ENCODE measurements at regions not wholly inside any gene's neighbourhood (a gene's known extent, or its start where the extent isn't known, plus 50 kb on each side); places are given as distances from the start of the nearest gene placed in this dataset.
A peak's percentile ranks its signal among the peaks of the same experiment; 100 is the strongest.
"Not testable (repeated sequence)": the region's sequence is repeated elsewhere in the genome, so short reads cannot be mapped to it uniquely, and the experiment has no call there.

DNA sequence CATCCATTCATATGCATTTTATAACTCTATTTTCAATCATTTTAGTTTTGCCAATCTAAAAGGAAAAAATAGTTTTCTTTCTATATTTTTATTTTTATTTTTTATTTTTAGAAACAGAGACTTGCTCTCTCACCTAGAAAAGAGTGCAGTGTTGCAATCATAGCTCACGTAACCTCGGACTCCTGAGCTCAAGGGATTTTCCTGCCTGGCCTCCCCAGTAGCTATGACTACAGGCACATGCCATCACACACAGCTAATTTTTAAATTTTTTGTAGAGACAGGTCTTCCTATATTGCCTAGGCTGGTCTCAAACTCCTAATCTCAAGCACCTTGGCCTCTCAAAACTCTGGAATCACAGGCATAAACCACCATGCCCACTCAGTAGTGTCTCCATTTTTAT is 125.5 kb upstream of the XIRP2 start:
- no peak for TF ChIP-seq TAF1 (IDR thresholded peaks at IDR 0.05; ENCODE audit: low read depth, low read length)
- TF ChIP-seq POU2F2 (IDR thresholded peaks at IDR 0.05; ENCODE audit: low read depth, low read length), result no peak
- TF ChIP-seq SPI1 (IDR thresholded peaks at IDR 0.05; ENCODE audit: low read depth, low read length), result no peak
- no peak for TF ChIP-seq POLR2A (IDR thresholded peaks at IDR 0.05; ENCODE audit: low read depth, low read length)
- TF ChIP-seq PAX5 (IDR thresholded peaks at IDR 0.05; ENCODE audit: insufficient read depth, low read length, severe bottlenecking), result no peak
- TF ChIP-seq POLR2AphosphoS5 (IDR thresholded peaks at IDR 0.05; ENCODE audit: low read depth, low read length), result no peak
- FAIRE-seq, result no peak

DNA sequence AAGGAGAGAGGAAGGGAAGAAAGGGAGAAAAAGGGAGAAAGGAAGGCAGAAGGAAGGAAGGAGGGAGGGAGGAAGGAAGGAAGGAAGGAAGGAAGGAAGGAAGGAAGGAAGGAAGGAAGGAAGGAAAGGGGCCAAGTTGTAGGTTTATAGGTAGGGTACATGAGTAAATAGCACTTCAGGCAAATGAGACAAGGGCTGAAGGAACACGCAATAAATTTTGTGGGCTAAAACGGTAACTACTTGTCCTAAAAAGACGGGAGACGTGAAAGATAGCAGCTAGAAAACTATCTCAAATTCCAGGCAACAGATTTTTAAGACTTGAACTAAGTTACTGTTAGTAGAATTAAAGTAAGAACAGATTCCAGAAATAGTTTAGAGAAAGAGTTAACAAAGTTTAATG is 129.3 kb upstream of the XIRP2 start:
- FAIRE-seq (no peak), DNase-seq (ENCODE audit: insufficient read length, low spot score) (no peak)
- TF ChIP-seq POU2F2 (IDR thresholded peaks at IDR 0.05; ENCODE audit: low read depth, low read length) (no peak), POLR2A (IDR thresholded peaks at IDR 0.05; ENCODE audit: low read depth, low read length) (no peak), SPI1 (IDR thresholded peaks at IDR 0.05; ENCODE audit: low read depth, low read length) (no peak), PAX5 (IDR thresholded peaks at IDR 0.05; ENCODE audit: insufficient read depth, low read length, severe bottlenecking) (no peak), POLR2AphosphoS5 (IDR thresholded peaks at IDR 0.05; ENCODE audit: low read depth, low read length) (no peak), TAF1 (IDR thresholded peaks at IDR 0.05; ENCODE audit: low read depth, low read length) (no peak)

More for the DNA sequence above, 125.5 kb upstream of the XIRP2 start:
- DNase-seq (ENCODE audit: insufficient read length, low spot score), result no peak

DNA sequence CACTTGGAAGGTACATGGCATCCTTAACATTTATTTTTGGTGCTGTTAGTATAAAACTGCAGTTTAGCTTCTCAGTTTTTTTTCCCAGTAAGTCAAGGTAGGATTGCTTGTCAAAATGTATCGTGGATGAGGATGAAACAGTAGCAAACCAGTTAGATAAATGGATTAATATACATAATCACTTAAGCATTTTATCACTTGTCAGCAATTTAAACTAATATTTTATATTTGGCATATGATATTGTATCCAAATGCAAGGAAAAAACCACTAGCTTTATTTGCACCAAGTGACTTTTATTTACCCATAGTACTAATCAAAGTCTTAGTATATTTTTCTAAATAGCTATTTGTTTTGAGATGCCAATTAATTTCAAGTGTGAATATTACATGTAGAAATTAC is 137.7 kb upstream of the XIRP2 start:
- DNase-seq (ENCODE audit: insufficient read length, low spot score) (no peak), FAIRE-seq (no peak)
- TF ChIP-seq PAX5 (IDR thresholded peaks at IDR 0.05; ENCODE audit: insufficient read depth, low read length, severe bottlenecking) (no peak), POU2F2 (IDR thresholded peaks at IDR 0.05; ENCODE audit: low read depth, low read length) (no peak), TAF1 (IDR thresholded peaks at IDR 0.05; ENCODE audit: low read depth, low read length) (no peak), POLR2AphosphoS5 (IDR thresholded peaks at IDR 0.05; ENCODE audit: low read depth, low read length) (no peak)

DNA sequence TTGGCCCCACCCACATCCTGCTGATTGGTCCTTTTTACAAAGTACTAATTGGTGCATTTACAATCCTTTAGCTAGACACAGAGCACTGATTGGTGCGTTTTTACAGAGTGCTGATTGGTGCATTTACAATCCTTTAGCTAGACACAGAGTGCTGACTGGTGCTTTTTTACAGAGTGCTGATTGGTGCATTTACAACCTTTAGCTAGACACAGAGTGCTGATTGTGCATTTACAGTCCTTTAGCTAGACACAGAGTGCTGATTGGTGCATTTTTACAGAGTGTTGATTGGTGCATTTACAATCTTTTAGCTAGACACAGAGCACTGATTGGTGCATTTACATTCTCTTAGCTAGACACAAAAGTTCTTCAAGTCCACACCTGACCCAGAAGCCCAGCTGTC is 144.2 kb upstream of the XIRP2 start:
- FAIRE-seq, result not testable (repeated sequence)

DNA sequence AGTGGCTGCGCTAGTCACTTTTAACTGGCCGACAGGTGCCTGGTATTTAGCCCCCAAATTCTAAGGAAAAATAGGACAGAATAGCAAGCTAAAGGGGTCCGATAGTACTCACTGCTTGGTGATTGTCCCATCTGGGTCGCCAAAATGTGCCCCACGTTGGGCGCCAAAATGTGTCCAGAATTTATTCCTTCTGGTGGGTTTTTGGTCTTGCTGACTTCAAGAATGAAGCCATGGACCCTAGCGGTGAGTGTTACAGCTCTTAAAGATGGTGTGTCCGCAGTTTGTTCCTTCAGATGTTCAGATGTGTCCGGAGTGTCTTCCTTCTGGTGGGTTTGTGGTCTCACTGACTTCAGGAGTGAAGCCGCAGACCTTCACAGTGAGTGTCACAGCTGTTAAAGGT is 144.8 kb upstream of the XIRP2 start:
- not testable (repeated sequence) for FAIRE-seq; DNase-seq (ENCODE audit: insufficient read length, low spot score)

More for the DNA sequence above, 144.2 kb upstream of the XIRP2 start:
- not testable (repeated sequence) for DNase-seq (ENCODE audit: insufficient read length, low spot score)

DNA sequence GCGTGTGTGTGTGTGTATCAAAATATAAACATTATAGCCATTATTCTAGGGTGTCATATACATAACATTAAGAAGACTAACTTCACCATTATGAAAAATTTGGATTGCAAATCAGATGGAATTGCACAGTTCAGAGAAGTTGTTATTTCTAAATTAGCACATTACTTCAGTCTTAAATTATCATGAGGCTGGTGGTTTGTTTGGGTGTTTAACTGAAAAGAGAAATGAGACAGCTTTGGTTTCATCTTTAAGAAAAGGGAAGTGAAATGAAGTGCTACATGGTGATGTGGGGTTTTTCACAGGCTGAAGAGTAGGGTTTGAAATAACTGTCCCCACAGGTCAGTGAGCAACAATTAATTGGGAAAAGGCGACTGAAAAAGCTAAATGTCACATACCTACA is 161.2 kb upstream of the XIRP2 start:
- FAIRE-seq (no peak), DNase-seq (ENCODE audit: insufficient read length, low spot score) (peak; percentile 1)
- TF ChIP-seq POU2F2 (IDR thresholded peaks at IDR 0.05; ENCODE audit: low read depth, low read length) (no peak), SPI1 (IDR thresholded peaks at IDR 0.05; ENCODE audit: low read depth, low read length) (peak; percentile 98)

DNA sequence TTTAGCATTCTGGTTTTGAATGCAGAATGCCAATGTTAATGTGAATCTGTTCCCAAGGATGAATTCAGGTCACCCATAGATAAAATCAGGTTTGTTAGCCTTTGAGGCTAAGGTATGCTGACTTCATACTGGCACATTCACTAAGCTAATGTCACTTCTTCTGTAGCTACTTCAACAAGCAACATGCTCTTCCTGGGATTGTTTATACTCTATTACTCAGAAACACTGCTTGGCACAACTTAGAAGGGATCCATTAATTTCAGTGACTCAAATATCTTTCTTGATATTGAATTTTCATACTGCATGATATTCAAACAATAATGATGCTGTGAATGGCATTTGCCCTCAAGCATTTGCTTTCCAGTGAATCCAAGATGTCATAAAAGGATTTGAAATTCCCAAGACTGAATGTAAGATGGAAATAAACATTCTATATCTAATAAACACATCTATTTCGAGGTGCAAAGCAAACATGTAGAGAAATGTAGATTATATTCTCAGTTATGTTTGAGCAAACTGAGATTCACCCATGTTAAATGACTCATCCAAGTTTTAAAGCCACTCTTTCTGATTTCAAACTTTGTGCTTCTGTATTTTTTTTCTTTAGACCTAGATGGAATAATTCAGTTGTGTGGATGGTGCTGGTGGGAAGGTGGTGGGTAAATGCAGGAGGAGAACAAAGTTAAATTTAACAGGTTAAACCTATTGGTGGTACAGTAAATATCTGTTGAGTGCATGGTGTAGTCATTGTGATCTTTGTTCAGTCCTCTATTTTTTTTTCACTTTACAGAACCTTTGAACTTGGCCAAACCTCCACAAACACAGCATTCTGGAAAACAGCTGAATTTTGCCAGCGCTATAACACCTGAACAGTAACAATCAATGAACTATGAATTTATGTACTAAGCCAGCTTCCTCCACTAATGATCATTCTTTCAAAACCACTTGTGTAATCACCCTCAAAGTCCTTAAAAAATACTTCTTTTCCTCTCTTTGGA is 162.1 kb upstream of the XIRP2 start:
- no peak for DNase-seq (ENCODE audit: insufficient read length, low spot score)
- TF ChIP-seq POLR2A (IDR thresholded peaks at IDR 0.05; ENCODE audit: low read depth, low read length) (no peak), POU2F2 (IDR thresholded peaks at IDR 0.05; ENCODE audit: low read depth, low read length) (no peak), PAX5 (IDR thresholded peaks at IDR 0.05; ENCODE audit: insufficient read depth, low read length, severe bottlenecking) (no peak), TAF1 (IDR thresholded peaks at IDR 0.05; ENCODE audit: low read depth, low read length) (no peak), SPI1 (IDR thresholded peaks at IDR 0.05; ENCODE audit: low read depth, low read length) (no peak), POLR2AphosphoS5 (IDR thresholded peaks at IDR 0.05; ENCODE audit: low read depth, low read length) (no peak)
- FAIRE-seq, result no peak

DNA sequence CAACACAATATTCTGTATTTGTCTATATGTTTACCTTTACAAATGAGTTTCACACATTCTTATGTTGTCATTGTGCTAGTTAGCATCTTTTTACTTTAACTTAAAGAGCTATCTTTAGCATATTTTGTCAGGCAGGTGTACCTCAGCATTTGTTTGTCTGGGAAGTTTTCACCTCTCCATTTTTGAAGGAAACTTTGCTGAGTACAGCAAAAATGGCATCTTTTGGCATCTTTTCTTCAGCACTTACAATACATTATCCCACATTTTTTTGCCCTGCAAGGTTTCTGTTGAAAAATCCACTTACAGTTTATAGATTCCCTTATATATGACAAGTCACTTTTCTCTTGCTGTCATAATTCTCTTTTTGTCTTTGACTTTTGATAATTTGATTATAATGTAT is 171.3 kb upstream of the XIRP2 start:
- FAIRE-seq (no peak), DNase-seq (ENCODE audit: insufficient read length, low spot score) (no peak)
- no peak for TF ChIP-seq PAX5 (IDR thresholded peaks at IDR 0.05; ENCODE audit: insufficient read depth, low read length, severe bottlenecking)
- TF ChIP-seq TAF1 (IDR thresholded peaks at IDR 0.05; ENCODE audit: low read depth, low read length), result no peak
- no peak for TF ChIP-seq POLR2A (IDR thresholded peaks at IDR 0.05; ENCODE audit: low read depth, low read length)
- no peak for TF ChIP-seq SPI1 (IDR thresholded peaks at IDR 0.05; ENCODE audit: low read depth, low read length)
- no peak for TF ChIP-seq POU2F2 (IDR thresholded peaks at IDR 0.05; ENCODE audit: low read depth, low read length)
- no peak for TF ChIP-seq POLR2AphosphoS5 (IDR thresholded peaks at IDR 0.05; ENCODE audit: low read depth, low read length)

DNA sequence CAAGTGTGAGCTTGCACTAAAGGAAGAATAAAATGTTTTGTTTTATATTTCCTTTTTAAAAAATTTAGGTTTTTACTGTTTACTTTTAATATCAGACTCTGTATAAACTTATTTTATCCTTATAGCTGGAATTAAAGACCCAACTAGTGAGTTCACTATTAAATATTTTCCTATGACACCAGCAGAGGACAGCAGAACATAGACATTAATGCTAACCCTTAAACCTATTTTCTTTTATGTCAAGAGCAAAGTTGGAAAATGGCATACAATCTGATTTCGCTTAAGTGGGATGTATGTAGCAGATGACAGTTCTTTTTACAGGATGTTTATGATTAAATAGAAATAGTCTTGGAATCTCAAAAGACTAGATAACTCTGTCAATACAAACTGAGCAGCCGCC is 188.2 kb upstream of the XIRP2 start:
- no peak for TF ChIP-seq POLR2AphosphoS5 (IDR thresholded peaks at IDR 0.05; ENCODE audit: low read depth, low read length)
- TF ChIP-seq POU2F2 (IDR thresholded peaks at IDR 0.05; ENCODE audit: low read depth, low read length), result no peak
- no peak for TF ChIP-seq PAX5 (IDR thresholded peaks at IDR 0.05; ENCODE audit: insufficient read depth, low read length, severe bottlenecking)
- TF ChIP-seq SPI1 (IDR thresholded peaks at IDR 0.05; ENCODE audit: low read depth, low read length), result no peak
- TF ChIP-seq TAF1 (IDR thresholded peaks at IDR 0.05; ENCODE audit: low read depth, low read length), result no peak
- no peak for TF ChIP-seq POLR2A (IDR thresholded peaks at IDR 0.05; ENCODE audit: low read depth, low read length)
- DNase-seq (ENCODE audit: insufficient read length, low spot score) (no peak), FAIRE-seq (no peak)

DNA sequence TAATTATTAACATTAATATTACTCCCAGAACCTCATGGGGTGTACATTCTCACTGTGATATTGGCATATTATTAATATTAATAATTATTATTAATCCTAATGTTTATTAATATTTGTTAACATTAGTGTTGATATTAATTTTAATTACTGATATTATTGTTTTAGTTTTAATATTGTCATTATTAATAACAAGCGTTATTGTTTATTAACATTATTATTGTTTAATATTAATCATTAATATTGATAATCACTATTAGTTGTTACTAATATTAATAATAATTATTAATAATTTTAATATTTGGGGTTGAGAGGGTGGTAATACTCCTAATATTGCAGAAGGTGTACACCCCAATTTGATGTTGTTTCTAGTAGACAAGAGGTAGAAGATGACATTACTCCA is 193.1 kb upstream of the XIRP2 start:
- TF ChIP-seq PAX5 (IDR thresholded peaks at IDR 0.05; ENCODE audit: insufficient read depth, low read length, severe bottlenecking) (no peak), TAF1 (IDR thresholded peaks at IDR 0.05; ENCODE audit: low read depth, low read length) (no peak), POLR2A (IDR thresholded peaks at IDR 0.05; ENCODE audit: low read depth, low read length) (no peak), POLR2AphosphoS5 (IDR thresholded peaks at IDR 0.05; ENCODE audit: low read depth, low read length) (no peak), POU2F2 (IDR thresholded peaks at IDR 0.05; ENCODE audit: low read depth, low read length) (no peak), SPI1 (IDR thresholded peaks at IDR 0.05; ENCODE audit: low read depth, low read length) (no peak)
- no peak for FAIRE-seq
- DNase-seq (ENCODE audit: insufficient read length, low spot score), result no peak

DNA sequence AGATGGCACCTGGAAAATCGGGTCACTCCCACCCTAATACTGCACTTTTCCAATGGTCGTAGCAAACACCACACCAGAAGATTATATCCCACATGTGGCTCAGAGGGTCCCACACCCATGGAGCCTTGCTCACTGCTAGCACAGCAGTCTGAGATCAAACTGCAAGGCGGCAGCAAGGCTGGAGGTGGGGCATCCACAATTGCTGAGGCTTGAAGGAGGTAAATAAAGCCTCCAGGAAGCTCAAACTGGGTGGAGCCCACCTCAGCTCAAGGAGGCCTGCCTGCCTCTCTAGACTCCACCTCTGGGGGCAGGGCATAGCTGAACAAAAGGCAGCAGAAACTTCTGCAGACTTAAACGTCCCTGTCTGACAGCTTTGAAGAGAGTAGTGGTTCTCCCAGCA is 192.0 kb upstream of the SCN7A start:
- FAIRE-seq; DNase-seq (ENCODE audit: insufficient read length, low spot score): not testable (repeated sequence)

Data from GM12891 (cell line).